HG02870 (cell line): ENCODE measurements at regions not wholly inside any gene's neighbourhood (a gene's known extent, or its start where the extent isn't known, plus 50 kb on each side); places are given as distances from the start of the nearest gene placed in this dataset.

Source experiments
- ATAC-seq: cut with Tn5 transposase; IDR thresholded peaks from one replicate; pipeline ENCODE4 v1.9.1; 2021; ENCODE audit warnings: mild to moderate bottlenecking, moderate library complexity; ENCODE audit not compliant: unreplicated experiment

GRCh38 chr5:66459728-66460127 is 136.5 kb upstream of the MAST4 start:
- no peak for ATAC-seq

- no peak for ATAC-seq
Measured at GRCh38 chr5:66467564-66467963, 128.6 kb upstream of the MAST4 start.

GRCh38 chr5:66469684-66470083 is 126.5 kb upstream of the MAST4 start:
- no peak for ATAC-seq

- ATAC-seq: no peak
Measured at GRCh38 chr5:66472010-66472409, 124.2 kb upstream of the MAST4 start.

- ATAC-seq: no peak
Measured at GRCh38 chr5:66475731-66476130, 120.5 kb upstream of the MAST4 start.

GRCh38 chr5:66477596-66477995 is 118.6 kb upstream of the MAST4 start:
- ATAC-seq: no peak

- no peak for ATAC-seq
Measured at GRCh38 chr5:66494437-66494836, 101.8 kb upstream of the MAST4 start.

GRCh38 chr5:66498791-66499207 is 97.4 kb upstream of the MAST4 start:
- no peak for ATAC-seq

GRCh38 chr5:66503203-66503789 is 92.9 kb upstream of the MAST4 start:
- no peak for ATAC-seq

GRCh38 chr5:66507106-66507505 is 89.1 kb upstream of the MAST4 start:
- ATAC-seq: no peak

- ATAC-seq: no peak
Measured at GRCh38 chr5:66511491-66511890, 84.7 kb upstream of the MAST4 start.

- ATAC-seq: no peak
Measured at GRCh38 chr5:66513130-66513529, 83.1 kb upstream of the MAST4 start.

- ATAC-seq: no peak
Measured at GRCh38 chr5:66515209-66515608, 81.0 kb upstream of the MAST4 start.

GRCh38 chr5:66516550-66516949 is 79.6 kb upstream of the MAST4 start:
- no peak for ATAC-seq

- no peak for ATAC-seq
Measured at GRCh38 chr5:66517351-66517750, 78.8 kb upstream of the MAST4 start.

GRCh38 chr5:66518052-66518451 is 78.1 kb upstream of the MAST4 start:
- no peak for ATAC-seq

GRCh38 chr5:66518753-66519152 is 77.4 kb upstream of the MAST4 start:
- no peak for ATAC-seq

- no peak for ATAC-seq
Measured at GRCh38 chr5:66519626-66520025, 76.6 kb upstream of the MAST4 start.

GRCh38 chr5:66520854-66521253 is 75.3 kb upstream of the MAST4 start:
- no peak for ATAC-seq

- ATAC-seq: no peak
Measured at GRCh38 chr5:66527478-66528035, 68.6 kb upstream of the MAST4 start.

- ATAC-seq: no peak
Measured at GRCh38 chr5:66529182-66529581, 67.0 kb upstream of the MAST4 start.

- ATAC-seq: no peak
Measured at GRCh38 chr5:66529704-66530103, 66.5 kb upstream of the MAST4 start.

- no peak for ATAC-seq
Measured at GRCh38 chr5:66538126-66538525, 58.1 kb upstream of the MAST4 start.
